Thyroid gland (tissue), 4 donors: ENCODE measurements at regions not wholly inside any gene's neighbourhood (a gene's known extent, or its start where the extent isn't known, plus 50 kb on each side); places are given as distances from the start of the nearest gene placed in this dataset.

ENCODE experiments used
- POLR2A ChIP-seq, 2 donors: fragments of 450-650 bp; IDR thresholded peaks; one replicate each; pipeline ENCODE4 v1.6.1; 2017; ENCODE audit warnings: antibody characterized with exemption in 2 of 2, mild to moderate bottlenecking in 2 of 2, moderate library complexity in 1 of 2
- TF ChIP-seq, protein P1 (sequence below), 6 experiments: fragments of 200-600 bp in 3 of 6; fragments of 450-650 bp in 3 of 6; sonication (generic) in 3 of 6; IDR thresholded peaks; one replicate each; pipeline ENCODE4 v1.5.1; 2016 to 2019; ENCODE audit warnings: antibody characterized with exemption in 6 of 6, mild to moderate bottlenecking in 2 of 6, inconsistent platforms in 1 of 6, moderate library complexity in 1 of 6

DNA sequence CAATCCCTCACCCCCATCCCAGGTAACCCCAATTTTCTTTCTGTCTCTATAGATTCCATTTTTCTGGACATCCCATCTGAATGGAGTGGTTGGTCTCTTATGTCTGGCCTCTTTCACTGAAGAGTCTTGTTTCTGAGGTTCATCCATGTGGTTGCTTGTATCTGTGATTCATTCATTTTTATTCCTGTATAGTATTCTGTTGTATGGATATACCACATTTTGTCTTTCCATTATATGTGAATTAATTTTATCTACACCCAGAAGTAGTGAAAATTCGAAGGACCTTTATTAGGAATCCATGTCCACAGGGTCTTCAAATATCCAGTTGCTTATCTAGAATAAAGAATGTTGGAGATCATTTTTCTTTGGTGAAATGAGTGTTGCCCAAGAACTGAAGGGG, 207.6 kb upstream of the MSX2 start:
- TF ChIP-seq, protein P1, sequence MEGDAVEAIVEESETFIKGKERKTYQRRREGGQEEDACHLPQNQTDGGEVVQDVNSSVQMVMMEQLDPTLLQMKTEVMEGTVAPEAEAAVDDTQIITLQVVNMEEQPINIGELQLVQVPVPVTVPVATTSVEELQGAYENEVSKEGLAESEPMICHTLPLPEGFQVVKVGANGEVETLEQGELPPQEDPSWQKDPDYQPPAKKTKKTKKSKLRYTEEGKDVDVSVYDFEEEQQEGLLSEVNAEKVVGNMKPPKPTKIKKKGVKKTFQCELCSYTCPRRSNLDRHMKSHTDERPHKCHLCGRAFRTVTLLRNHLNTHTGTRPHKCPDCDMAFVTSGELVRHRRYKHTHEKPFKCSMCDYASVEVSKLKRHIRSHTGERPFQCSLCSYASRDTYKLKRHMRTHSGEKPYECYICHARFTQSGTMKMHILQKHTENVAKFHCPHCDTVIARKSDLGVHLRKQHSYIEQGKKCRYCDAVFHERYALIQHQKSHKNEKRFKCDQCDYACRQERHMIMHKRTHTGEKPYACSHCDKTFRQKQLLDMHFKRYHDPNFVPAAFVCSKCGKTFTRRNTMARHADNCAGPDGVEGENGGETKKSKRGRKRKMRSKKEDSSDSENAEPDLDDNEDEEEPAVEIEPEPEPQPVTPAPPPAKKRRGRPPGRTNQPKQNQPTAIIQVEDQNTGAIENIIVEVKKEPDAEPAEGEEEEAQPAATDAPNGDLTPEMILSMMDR (IDR thresholded peaks at IDR 0.05), result no peak
- TF ChIP-seq POLR2A (IDR thresholded peaks at IDR 0.05), result no peak
